MCF 10A (cell line): ENCODE measurements at regions not wholly inside any gene's neighbourhood (a gene's known extent, or its start where the extent isn't known, plus 50 kb on each side); places are given as distances from the start of the nearest gene placed in this dataset.

ENCODE experiments used
- BruUV-seq: library from RNA; stranded (reverse); fragments of 400-500 nt; replicated peaks from 2 replicates; lab custom pipeline; 2021; lab: Mats Ljungman, UMichigan
- CTCF ChIA-PET: fragments of 300-600 bp; sonication (Branson Sonifier 250); formaldehyde crosslinking; extraction: SDS; loops from one replicate; lab custom pipeline; 2021; ENCODE audit warnings: antibody characterized with exemption, inconsistent platforms; lab: Yijun Ruan, JAX
- POLR2A ChIA-PET: fragments of 300-600, 350-650 bp; sonication (Branson Sonifier 250); formaldehyde crosslinking; extraction: SDS; loops from one replicate; lab custom pipeline; 2020; ENCODE audit warnings: antibody characterized with exemption, inconsistent platforms; lab: Yijun Ruan, JAX
- DNase-seq: peaks from one replicate; pipeline ENCODE4 v3.0.0-alpha.2; 2018; ENCODE audit not compliant: unreplicated experiment
- H3K27ac Mint-ChIP-seq: one replicate; pipeline ENCODE4 v1.8.0; 2022; ENCODE audit warnings: mild to moderate bottlenecking, low read depth, mixed read lengths; ENCODE audit not compliant: unreplicated experiment
- H3K27me3 Mint-ChIP-seq: one replicate; pipeline ENCODE4 v1.8.0; 2022; ENCODE audit warnings: mixed read lengths; ENCODE audit not compliant: insufficient read depth, unreplicated experiment
- H3K36me3 Mint-ChIP-seq: one replicate; pipeline ENCODE4 v1.8.0; 2022; ENCODE audit warnings: mild to moderate bottlenecking, moderate library complexity, mixed read lengths; ENCODE audit not compliant: insufficient read depth, unreplicated experiment
- H3K4me1 Mint-ChIP-seq: one replicate; pipeline ENCODE4 v1.8.0; 2022; ENCODE audit warnings: mixed read lengths; ENCODE audit not compliant: insufficient read depth, unreplicated experiment
- H3K4me3 Mint-ChIP-seq: one replicate; pipeline ENCODE4 v1.8.0; 2022; ENCODE audit warnings: mild to moderate bottlenecking, moderate library complexity, mixed read lengths; ENCODE audit not compliant: unreplicated experiment
- H3K9me3 Mint-ChIP-seq: one replicate; pipeline ENCODE4 v1.8.0; 2022; ENCODE audit warnings: mixed read lengths; ENCODE audit not compliant: unreplicated experiment
- CTCF ChIP-seq: fragments of 200-600 bp; IDR thresholded peaks from one replicate; pipeline ENCODE4 v1.8.0; 2022; ENCODE audit warnings: antibody characterized with exemption, mild to moderate bottlenecking; ENCODE audit not compliant: unreplicated experiment
- intact Hi-C: fragments of 100-400 bp; cut with micrococcal nuclease; formaldehyde crosslinking; loops from 2 replicates; pipeline ENCODE4 v1.14.1; 2022

GRCh38 chr10:3702569-3702968, 82.4 kb downstream of the KLF6 start:
- Mint-ChIP-seq H3K4me3 (no peak overlapping the region), H3K27ac (no peak overlapping the region), H3K27me3 (no peaks in the 10 kb centered on the region), H3K4me1 (no peaks in the 10 kb centered on the region), H3K9me3 (no peaks in the 10 kb centered on the region), H3K36me3 (no peaks in the 10 kb centered on the region)
- CTCF ChIA-PET: no interaction called here
- no TSS peak for BruUV-seq
- intact Hi-C loops: no loop called here
- no peak for TF ChIP-seq CTCF
- no peak for DNase-seq
- POLR2A ChIA-PET: no interaction called here

- no peaks in the 10 kb centered on the region for H3K27me3 Mint-ChIP-seq
- H3K36me3 Mint-ChIP-seq: no peaks in the 10 kb centered on the region
- ChIA-PET CTCF (interaction anchor here (0.5 kb wide), 1 partner anchor 69 kb away, joined by 7 read pairs; no protein-coding TSS in a partner anchor), POLR2A (interaction anchor here (1.1 kb wide), 1 partner anchor 18 kb away, joined by 3 read pairs; no protein-coding TSS in a partner anchor)
- no peaks in the 10 kb centered on the region for H3K9me3 Mint-ChIP-seq
- BruUV-seq: no TSS peak
- no peaks in the 10 kb centered on the region for H3K4me1 Mint-ChIP-seq
- TF ChIP-seq CTCF: no peak
- intact Hi-C loops: no loop called here
- H3K4me3 Mint-ChIP-seq: no peak overlapping the region
- no peak for DNase-seq
- H3K27ac Mint-ChIP-seq: no peak overlapping the region
Observed at GRCh38 chr10:3702056-3702546, 82.9 kb downstream of the KLF6 start.

GRCh38 chr10:3701491-3701890, 83.5 kb downstream of the KLF6 start:
- intact Hi-C loops: no loop called here
- DNase-seq: no peak
- Mint-ChIP-seq H3K27me3 (no peaks in the 10 kb centered on the region), H3K4me3 (no peak overlapping the region), H3K36me3 (no peaks in the 10 kb centered on the region), H3K9me3 (no peaks in the 10 kb centered on the region), H3K4me1 (no peaks in the 10 kb centered on the region), H3K27ac (no peak overlapping the region)
- CTCF ChIA-PET: interaction anchor here (0.5 kb wide), 1 partner anchor 69 kb away, joined by 7 read pairs; no protein-coding TSS in a partner anchor
- BruUV-seq: no TSS peak
- no peak for TF ChIP-seq CTCF
- POLR2A ChIA-PET: interaction anchor here (1.1 kb wide), 1 partner anchor 19 kb away, joined by 3 read pairs; no protein-coding TSS in a partner anchor

- no peaks in the 10 kb centered on the region for H3K4me1 Mint-ChIP-seq
- H3K9me3 Mint-ChIP-seq: no peaks in the 10 kb centered on the region
- H3K27ac Mint-ChIP-seq: no peak overlapping the region
- DNase-seq: no peak
- no peaks in the 10 kb centered on the region for H3K36me3 Mint-ChIP-seq
- POLR2A ChIA-PET: interaction anchor here (1.1 kb wide), 1 partner anchor 20 kb away, joined by 3 read pairs; no protein-coding TSS in a partner anchor
- H3K27me3 Mint-ChIP-seq: no peaks in the 10 kb centered on the region
- CTCF ChIA-PET: no interaction called here
- intact Hi-C loops: no loop called here
- no peak overlapping the region for H3K4me3 Mint-ChIP-seq
- no TSS peak for BruUV-seq
- no peak for TF ChIP-seq CTCF
Observed at GRCh38 chr10:3700531-3701076, 84.4 kb downstream of the KLF6 start.
